SU-DHL-6 (cell line): ENCODE measurements at regions not wholly inside any gene's neighbourhood (a gene's known extent, or its start where the extent isn't known, plus 50 kb on each side); places are given as distances from the start of the nearest gene placed in this dataset.

Experiments used
- H2AFZ ChIP-seq: fragments of 200-600 bp; sonication (generic); 2 replicates; pipeline ENCODE4 v1.6.1; 2014; ENCODE audit warnings: low read depth, mild to moderate bottlenecking, moderate library complexity, mixed read lengths, antibody characterized with exemption, low read length; ENCODE audit not compliant: severe bottlenecking
- H3F3A ChIP-seq: fragments of 200-600 bp; shearing (Covaris generic); 2 replicates; pipeline ENCODE4 v1.6.0; 2016; ENCODE audit warnings: antibody characterized with exemption, mild to moderate bottlenecking; ENCODE audit not compliant: insufficient read depth
- H3K27ac ChIP-seq: fragments of 200-600 bp; sonication (generic); 2 replicates; pipeline ENCODE4 v1.5.1; 2016; ENCODE audit warnings: low read depth, mild to moderate bottlenecking, low read length, moderate library complexity, mixed read lengths
- H3K27me3 ChIP-seq: fragments of 200-600 bp; sonication (generic), shearing (Covaris generic); 2 replicates; pipeline ENCODE4 v1.6.0; 2014; ENCODE audit warnings: mild to moderate bottlenecking, low read length
- H3K36me3 ChIP-seq: fragments of 200-600 bp; sonication (generic); 2 replicates; pipeline ENCODE4 v1.6.1; 2014; ENCODE audit warnings: mild to moderate bottlenecking, low read length, mixed read lengths
- H3K4me2 ChIP-seq: fragments of 300-600, 200-600 bp; shearing (Covaris generic), sonication (generic); 2 replicates; pipeline ENCODE4 v1.6.0; 2014; ENCODE audit warnings: low read length, low read depth, mild to moderate bottlenecking; ENCODE audit not compliant: poor library complexity, severe bottlenecking
- H3K4me3 ChIP-seq: fragments of 200-600 bp; sonication (generic); 2 replicates; pipeline ENCODE4 v1.5.1; 2014; ENCODE audit warnings: antibody characterized with exemption, low read length, mild to moderate bottlenecking, mixed read lengths; ENCODE audit not compliant: insufficient read depth, poor library complexity, severe bottlenecking
- H3K79me2 ChIP-seq: fragments of 200-600 bp; sonication (generic); 2 replicates; pipeline ENCODE4 v1.6.1; 2014; ENCODE audit warnings: mild to moderate bottlenecking, low read length, moderate library complexity; ENCODE audit not compliant: insufficient read depth
- H3K9ac ChIP-seq: fragments of 200-600 bp; sonication (generic); 2 replicates; pipeline ENCODE4 v1.7.0; 2014; ENCODE audit warnings: mild to moderate bottlenecking, low read length
- H3K9me2 ChIP-seq: fragments of 200-600 bp; sonication (generic); replicated peaks from 2 replicates; pipeline ENCODE4 v1.6.1; 2014; ENCODE audit warnings: low read length; ENCODE audit not compliant: insufficient read depth
- H3K9me3 ChIP-seq: fragments of 200-600 bp; sonication (generic); 2 replicates; pipeline ENCODE4 v1.6.1; 2014; ENCODE audit warnings: low read length, mixed read lengths; ENCODE audit not compliant: insufficient read depth
- H4K20me1 ChIP-seq: fragments of 200-600 bp; sonication (generic); 2 replicates; pipeline ENCODE4 v1.6.1; 2014; ENCODE audit warnings: low read depth, mild to moderate bottlenecking, antibody characterized with exemption, low read length, moderate library complexity, mixed read lengths
- CTCF ChIP-seq: fragments of 200-600 bp; sonication (generic); IDR thresholded peaks from one replicate; pipeline ENCODE4 v1.5.1; 2017; ENCODE audit warnings: antibody characterized with exemption, mild to moderate bottlenecking, low read length, moderate library complexity; ENCODE audit not compliant: insufficient read depth, poor library complexity, severe bottlenecking
- EZH2phosphoT487 ChIP-seq: fragments of 200-600 bp; sonication (generic), shearing (Covaris generic); conservative IDR thresholded peaks from 2 replicates; pipeline ENCODE4 v1.6.1; 2018; ENCODE audit warnings: mild to moderate bottlenecking, antibody characterized with exemption, low read length, moderate library complexity, mixed read lengths

- H4K20me1 ChIP-seq = no peaks in the 10 kb centered on the region
- H3K4me2 ChIP-seq = no peak overlapping the region
- no peak overlapping the region for H3K4me3 ChIP-seq
- no peaks in the 10 kb centered on the region for H3K36me3 ChIP-seq
- H3K27ac ChIP-seq = no peak overlapping the region
- H3K27me3 ChIP-seq = no peaks in the 10 kb centered on the region
- H2AFZ ChIP-seq = no peak overlapping the region
- H3K79me2 ChIP-seq = no peaks in the 10 kb centered on the region
- H3K9ac ChIP-seq = no peak overlapping the region
- TF ChIP-seq EZH2phosphoT487 (no peak), CTCF (no peak)
- H3K9me3 ChIP-seq = no peaks in the 10 kb centered on the region
- no peaks in the 10 kb centered on the region for H3F3A ChIP-seq
- H3K9me2 ChIP-seq = no peaks in the 10 kb centered on the region
These were observed 469.1 kb downstream of the ZSWIM6 start for GRCh38 chr5:61801174-61801573.

GRCh38 chr5:61802456-61802855 lies 470.4 kb downstream of the ZSWIM6 start:
- H3K9me3 ChIP-seq = no peaks in the 10 kb centered on the region
- H3K4me3 ChIP-seq = no peak overlapping the region
- H2AFZ ChIP-seq = no peak overlapping the region
- H3K9ac ChIP-seq = no peak overlapping the region
- no peaks in the 10 kb centered on the region for H3F3A ChIP-seq
- H3K36me3 ChIP-seq = no peaks in the 10 kb centered on the region
- no peaks in the 10 kb centered on the region for H3K9me2 ChIP-seq
- H3K79me2 ChIP-seq = no peaks in the 10 kb centered on the region
- TF ChIP-seq CTCF = no peak
- TF ChIP-seq EZH2phosphoT487 = no peak
- no peaks in the 10 kb centered on the region for H4K20me1 ChIP-seq
- H3K27me3 ChIP-seq = no peaks in the 10 kb centered on the region
- H3K4me2 ChIP-seq = no peak overlapping the region
- H3K27ac ChIP-seq = no peak overlapping the region

GRCh38 chr5:61805101-61805500 lies 473.0 kb downstream of the ZSWIM6 start:
- H3K27ac ChIP-seq = no peak overlapping the region
- no peak overlapping the region for H3K9ac ChIP-seq
- H3K4me2 ChIP-seq = no peak overlapping the region

More at GRCh38 chr5:61805101-61805500, 473.0 kb downstream of the ZSWIM6 start:
- Histone ChIP-seq H3K36me3 (no peaks in the 10 kb centered on the region), H4K20me1 (no peaks in the 10 kb centered on the region), H3K79me2 (no peaks in the 10 kb centered on the region), H3K9me2 (no peaks in the 10 kb centered on the region), H3K9me3 (no peaks in the 10 kb centered on the region), H2AFZ (no peak overlapping the region), H3K4me3 (no peak overlapping the region), H3K27me3 (no peaks in the 10 kb centered on the region; the same call in 1 of the 2 replicates), H3F3A (no peaks in the 10 kb centered on the region)
- TF ChIP-seq CTCF (no peak), EZH2phosphoT487 (no peak)
